ENCODE measurements at regions not wholly inside any gene's neighbourhood (a gene's known extent, or its start where the extent isn't known, plus 50 kb on each side); places are given as distances from the start of the nearest gene placed in this dataset.

GRCh38 chr1:63034256-63034655 lies 250.3 kb downstream of the ATG4C start:
- no peak for DNase-seq (ENCODE audit: extremely low read depth, low read depth, low spot score)

GRCh38 chr1:63038586-63038985 lies 254.7 kb downstream of the ATG4C start:
- DNase-seq (ENCODE audit: extremely low read depth, low read depth, low spot score), result no peak

GRCh38 chr1:63041660-63042059 lies 257.7 kb downstream of the ATG4C start:
- no peak for DNase-seq (ENCODE audit: extremely low read depth, low read depth, low spot score)

GRCh38 chr1:63042278-63042677 lies 258.3 kb downstream of the ATG4C start:
- no peak for DNase-seq (ENCODE audit: extremely low read depth, low read depth, low spot score)

- no peak for DNase-seq (ENCODE audit: extremely low read depth, low read depth, low spot score)
Measured at GRCh38 chr1:63046539-63046938, 262.6 kb downstream of the ATG4C start.

GRCh38 chr1:63049135-63049534 lies 265.2 kb downstream of the ATG4C start:
- DNase-seq (ENCODE audit: extremely low read depth, low read depth, low spot score), result no peak

GRCh38 chr1:63051356-63051755 lies 267.4 kb downstream of the ATG4C start:
- no peak for DNase-seq (ENCODE audit: extremely low read depth, low read depth, low spot score)

- DNase-seq (ENCODE audit: extremely low read depth, low read depth, low spot score), result no peak
Measured at GRCh38 chr1:63051886-63052285, 268.0 kb downstream of the ATG4C start.

GRCh38 chr1:63054184-63054583 lies 268.2 kb upstream of the FOXD3 start:
- DNase-seq (ENCODE audit: extremely low read depth, low read depth, low spot score), result no peak

- no peak for DNase-seq (ENCODE audit: extremely low read depth, low read depth, low spot score)
Measured at GRCh38 chr1:63063367-63063766, 259.0 kb upstream of the FOXD3 start.

GRCh38 chr1:63064135-63064534 lies 258.2 kb upstream of the FOXD3 start:
- no peak for DNase-seq (ENCODE audit: extremely low read depth, low read depth, low spot score)

- DNase-seq (ENCODE audit: extremely low read depth, low read depth, low spot score), result no peak
Measured at GRCh38 chr1:63068626-63069025, 253.7 kb upstream of the FOXD3 start.

GRCh38 chr1:63069214-63069613 lies 253.2 kb upstream of the FOXD3 start:
- no peak for DNase-seq (ENCODE audit: extremely low read depth, low read depth, low spot score)

- no peak for DNase-seq (ENCODE audit: extremely low read depth, low read depth, low spot score)
Measured at GRCh38 chr1:63073309-63074306, 248.8 kb upstream of the FOXD3 start.

- DNase-seq (ENCODE audit: extremely low read depth, low read depth, low spot score), result no peak
Measured at GRCh38 chr1:63074321-63074720, 248.0 kb upstream of the FOXD3 start.

GRCh38 chr1:63082766-63083165 lies 239.6 kb upstream of the FOXD3 start:
- DNase-seq (ENCODE audit: extremely low read depth, low read depth, low spot score), result no peak

- DNase-seq (ENCODE audit: extremely low read depth, low read depth, low spot score), result no peak
Measured at GRCh38 chr1:63087966-63088365, 234.4 kb upstream of the FOXD3 start.

GRCh38 chr1:63099188-63099587 lies 223.2 kb upstream of the FOXD3 start:
- DNase-seq (ENCODE audit: extremely low read depth, low read depth, low spot score), result no peak

GRCh38 chr1:63101336-63101735 lies 221.0 kb upstream of the FOXD3 start:
- DNase-seq (ENCODE audit: extremely low read depth, low read depth, low spot score), result no peak

- no peak for DNase-seq (ENCODE audit: extremely low read depth, low read depth, low spot score)
Measured at GRCh38 chr1:63103682-63104081, 218.7 kb upstream of the FOXD3 start.

- DNase-seq (ENCODE audit: extremely low read depth, low read depth, low spot score), result no peak
Measured at GRCh38 chr1:63107066-63107465, 215.3 kb upstream of the FOXD3 start.

GRCh38 chr1:63108206-63108605 lies 214.2 kb upstream of the FOXD3 start:
- DNase-seq (ENCODE audit: extremely low read depth, low read depth, low spot score), result no peak

Data from glomerular endothelial cell (primary cell).